MM.1S (cell line): ENCODE measurements at regions not wholly inside any gene's neighbourhood (a gene's known extent, or its start where the extent isn't known, plus 50 kb on each side); places are given as distances from the start of the nearest gene placed in this dataset.
"Not testable (repeated sequence)": the region's sequence is repeated elsewhere in the genome, so short reads cannot be mapped to it uniquely, and the experiment has no call there.

ENCODE experiments used
- DNase-seq: peaks from one replicate; pipeline ENCODE4 v3.0.0-alpha.2; 2015
- H2AFZ ChIP-seq: fragments of 300-600 bp; sonication (generic); 2 replicates; pipeline ENCODE4 v1.6.0; 2016; ENCODE audit warnings: antibody characterized with exemption, low read length
- H3F3A ChIP-seq: fragments of 300-600 bp; sonication (generic); 2 replicates; pipeline ENCODE4 v1.6.1; 2016; ENCODE audit warnings: mild to moderate bottlenecking, antibody characterized with exemption, low read length, moderate library complexity, mixed read lengths; ENCODE audit not compliant: insufficient read depth
- H3K27ac ChIP-seq: fragments of 300-600 bp; sonication (generic); 2 replicates; pipeline ENCODE4 v1.5.1; 2016; ENCODE audit warnings: mild to moderate bottlenecking, low read length
- H3K27me3 ChIP-seq: fragments of 300-600 bp; sonication (generic); replicated peaks from 2 replicates; pipeline ENCODE4 v1.6.0; 2016; ENCODE audit warnings: low read length; ENCODE audit not compliant: insufficient read depth
- H3K36me3 ChIP-seq: fragments of 300-600 bp; sonication (generic); replicated peaks from 2 replicates; pipeline ENCODE4 v1.6.1; 2016; ENCODE audit warnings: mild to moderate bottlenecking, low read length, mixed read lengths; ENCODE audit not compliant: insufficient read depth
- H3K4me1 ChIP-seq: fragments of 300-600 bp; sonication (generic); 2 replicates; pipeline ENCODE4 v1.6.1; 2016; ENCODE audit warnings: low read length, mixed read lengths
- H3K4me2 ChIP-seq: fragments of 300-600 bp; sonication (generic); 2 replicates; pipeline ENCODE4 v1.6.0; 2016; ENCODE audit warnings: low read depth, low read length
- H3K4me3 ChIP-seq: fragments of 300-600 bp; sonication (generic); 2 replicates; pipeline ENCODE4 v1.5.1; 2016; ENCODE audit warnings: low read length, mixed read lengths
- H3K79me2 ChIP-seq: fragments of 300-600 bp; sonication (generic); 2 replicates; pipeline ENCODE4 v1.6.1; 2016; ENCODE audit warnings: mixed run types, low read length, mixed read lengths
- H3K9ac ChIP-seq: fragments of 300-600 bp; sonication (generic); 2 replicates; pipeline ENCODE4 v1.6.1; 2016; ENCODE audit warnings: low read length, mixed read lengths
- H3K9me2 ChIP-seq: fragments of 300-600 bp; sonication (generic); replicated peaks from 2 replicates; pipeline ENCODE4 v1.6.1; 2016; ENCODE audit warnings: mild to moderate bottlenecking, low read length, mixed read lengths; ENCODE audit not compliant: insufficient read depth
- H3K9me3 ChIP-seq: fragments of 300-600 bp; sonication (generic); replicated peaks from 2 replicates; pipeline ENCODE4 v1.6.1; 2016; ENCODE audit warnings: mild to moderate bottlenecking, low read length, mixed read lengths; ENCODE audit not compliant: insufficient read depth
- H4K20me1 ChIP-seq: fragments of 300-600 bp; sonication (generic); 2 replicates; pipeline ENCODE4 v1.6.1; 2016; ENCODE audit warnings: mild to moderate bottlenecking, low read length, moderate library complexity, mixed read lengths; ENCODE audit not compliant: insufficient read depth
- CTCF ChIP-seq: fragments of 300-600 bp; sonication (generic); IDR thresholded peaks from 2 replicates; pipeline ENCODE4 v1.5.1; 2016; ENCODE audit warnings: antibody characterized with exemption, low read length, mixed read lengths
- EZH2 ChIP-seq: fragments of 300-600 bp; sonication (generic); optimal IDR thresholded peaks from 2 replicates; pipeline ENCODE3; 2017; ENCODE audit warnings: low read depth, mild to moderate bottlenecking, antibody characterized with exemption, low read length, mixed read lengths
- EZH2phosphoT487 ChIP-seq: fragments of 300-600 bp; sonication (generic); IDR thresholded peaks from 2 replicates; pipeline ENCODE4 v1.6.1; 2018; ENCODE audit warnings: antibody characterized with exemption, low read length

- DNase-seq, result no peak
- no peaks in the 10 kb centered on the region for H3F3A ChIP-seq
- no peaks in the 10 kb centered on the region for H3K79me2 ChIP-seq
- no peaks in the 10 kb centered on the region for H3K9me3 ChIP-seq
- no peaks in the 10 kb centered on the region for H3K4me1 ChIP-seq
- TF ChIP-seq EZH2 (no peak), CTCF (no peak), EZH2phosphoT487 (no peak)
- H3K9ac ChIP-seq, result no peak overlapping the region
- H3K9me2 ChIP-seq, result no peaks in the 10 kb centered on the region
- H3K4me2 ChIP-seq, result no peak overlapping the region
- no peaks in the 10 kb centered on the region for H3K36me3 ChIP-seq
- H3K27ac ChIP-seq, result no peak overlapping the region
- H3K27me3 ChIP-seq, result no peaks in the 10 kb centered on the region
- no peaks in the 10 kb centered on the region for H4K20me1 ChIP-seq
- H2AFZ ChIP-seq, result no peak overlapping the region
- H3K4me3 ChIP-seq, result no peak overlapping the region
Measured at GRCh38 chr3:30324587-30324986, 281.8 kb upstream of the TGFBR2 start.

DNA sequence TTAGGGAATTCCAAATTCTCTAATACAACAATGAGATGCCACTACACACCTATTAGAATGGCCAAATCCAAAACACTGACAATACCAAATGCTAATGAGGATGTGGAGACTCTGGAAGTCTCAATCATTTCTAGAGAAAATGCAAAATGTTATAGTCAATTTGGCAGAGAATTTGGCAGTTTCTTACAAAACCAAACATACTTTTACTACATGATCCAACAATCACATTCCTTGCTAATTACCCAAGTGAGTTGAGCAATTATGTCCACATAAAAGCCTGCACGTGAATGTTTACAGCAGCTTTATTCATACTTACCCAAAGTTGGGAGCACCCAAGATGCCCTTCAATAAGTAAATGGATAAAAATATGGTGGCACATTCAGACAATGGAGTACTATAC lies 278.4 kb upstream of the TGFBR2 start:
- not testable (repeated sequence) for DNase-seq, H3K27me3 ChIP-seq

GRCh38 chr3:30328935-30329334 lies 277.5 kb upstream of the TGFBR2 start:
- DNase-seq, result not testable (repeated sequence)

More for the DNA sequence above, 278.4 kb upstream of the TGFBR2 start:
- H3K36me3 ChIP-seq, H3K9me3 ChIP-seq, H2AFZ ChIP-seq, H3K9me2 ChIP-seq, H4K20me1 ChIP-seq, H3K27ac ChIP-seq, H3F3A ChIP-seq, H3K4me3 ChIP-seq, H3K9ac ChIP-seq, H3K79me2 ChIP-seq, H3K4me1 ChIP-seq, H3K4me2 ChIP-seq: not testable (repeated sequence)

DNA sequence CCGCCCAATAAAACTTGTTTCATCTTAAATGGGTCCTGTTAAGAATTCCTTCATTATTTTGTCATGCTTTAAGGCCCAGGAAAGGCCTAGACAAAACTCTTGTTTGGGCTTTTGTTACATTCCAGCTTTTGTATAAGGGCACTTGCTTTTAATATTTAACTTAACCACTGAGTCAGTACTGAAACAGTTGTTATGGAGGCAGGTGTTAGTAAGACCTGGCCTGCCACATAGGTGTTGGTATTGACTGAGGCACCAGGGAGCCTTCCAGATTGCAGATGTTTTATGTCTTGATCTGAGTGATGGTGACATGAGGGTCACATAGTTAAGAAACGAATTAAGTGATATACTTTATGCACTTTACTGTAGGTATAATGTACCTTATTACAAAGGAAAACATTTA lies 274.9 kb upstream of the TGFBR2 start:
- no peak for DNase-seq
- Histone ChIP-seq H3F3A (no peaks in the 10 kb centered on the region), H3K79me2 (no peaks in the 10 kb centered on the region), H3K4me1 (no peaks in the 10 kb centered on the region), H3K27ac (no peak overlapping the region), H3K9me3 (no peaks in the 10 kb centered on the region), H3K4me3 (no peak overlapping the region), H3K4me2 (no peak overlapping the region), H2AFZ (no peak overlapping the region), H3K36me3 (no peaks in the 10 kb centered on the region), H4K20me1 (no peaks in the 10 kb centered on the region), H3K9me2 (no peaks in the 10 kb centered on the region), H3K27me3 (no peaks in the 10 kb centered on the region), H3K9ac (no peak overlapping the region)
- TF ChIP-seq CTCF, result no peak
- no peak for TF ChIP-seq EZH2phosphoT487
- TF ChIP-seq EZH2, result no peak

More at GRCh38 chr3:30328935-30329334, 277.5 kb upstream of the TGFBR2 start:
- H3K4me1 ChIP-seq, H3K79me2 ChIP-seq, H3K27ac ChIP-seq, H4K20me1 ChIP-seq, H3K9me3 ChIP-seq, H3K4me3 ChIP-seq, H3K27me3 ChIP-seq, H3K36me3 ChIP-seq, H3K9me2 ChIP-seq, H3K4me2 ChIP-seq, H3K9ac ChIP-seq, H3F3A ChIP-seq, H2AFZ ChIP-seq: not testable (repeated sequence)
